ENCODE measurements at regions not wholly inside any gene's neighbourhood (a gene's known extent, or its start where the extent isn't known, plus 50 kb on each side); places are given as distances from the start of the nearest gene placed in this dataset.

- Mint-ChIP-seq H3K9me3 (no peaks in the 10 kb centered on the region), H3K27me3 (ENCODE audit: low read depth) (no peaks in the 10 kb centered on the region), H3K36me3 (ENCODE audit: low read depth) (no peaks in the 10 kb centered on the region), H3K4me1 (ENCODE audit: low read depth) (no peaks in the 10 kb centered on the region), H3K4me3 (no peak overlapping the region), H3K27ac (no peak overlapping the region)
- DNase-seq = no peak
- intact Hi-C loops (cut with micrococcal nuclease) = no loop called here
- CTCF ChIA-PET = no interaction called here
Observed at GRCh38 chr13:40082639-40083038, 427.2 kb downstream of the COG6 start.

DNA sequence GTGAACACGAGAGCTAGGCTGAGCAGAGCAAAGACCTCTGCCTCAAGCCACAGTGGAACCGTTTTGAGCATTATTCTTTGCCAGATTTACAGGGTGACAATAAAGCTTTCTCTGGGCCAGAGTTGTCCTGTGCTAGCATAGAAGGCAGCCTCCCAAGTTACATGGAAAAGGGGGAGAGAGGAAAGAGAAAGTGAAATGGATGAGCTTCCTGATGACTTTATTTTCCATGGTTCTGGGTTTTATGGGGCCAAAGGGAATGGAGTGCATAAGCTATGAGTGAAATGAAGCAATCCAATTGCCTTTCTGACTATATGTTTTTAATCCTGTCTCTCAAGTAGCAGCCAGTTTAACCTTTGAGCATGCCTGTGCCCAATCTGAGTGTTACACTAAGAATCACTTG lies 428.4 kb downstream of the COG6 start:
- Mint-ChIP-seq H3K27ac (no peak overlapping the region), H3K4me1 (ENCODE audit: low read depth) (no peaks in the 10 kb centered on the region), H3K9me3 (no peaks in the 10 kb centered on the region), H3K36me3 (ENCODE audit: low read depth) (no peaks in the 10 kb centered on the region), H3K27me3 (ENCODE audit: low read depth) (no peaks in the 10 kb centered on the region), H3K4me3 (no peak overlapping the region)
- no peak for DNase-seq
- intact Hi-C loops (cut with micrococcal nuclease) = no loop called here
- CTCF ChIA-PET = interaction anchor here (0.7 to 1.1 kb wide), 2 partner anchors 15 to 592 kb away, joined by 3 read pairs; no protein-coding TSS in a partner anchor

- no peak overlapping the region for H3K27ac Mint-ChIP-seq
- H3K4me1 Mint-ChIP-seq (ENCODE audit: low read depth) = no peaks in the 10 kb centered on the region
- H3K27me3 Mint-ChIP-seq (ENCODE audit: low read depth) = no peaks in the 10 kb centered on the region
- CTCF ChIA-PET = no interaction called here
- no peak for DNase-seq
- no peak overlapping the region for H3K4me3 Mint-ChIP-seq
- H3K9me3 Mint-ChIP-seq = no peaks in the 10 kb centered on the region
- no peaks in the 10 kb centered on the region for H3K36me3 Mint-ChIP-seq (ENCODE audit: low read depth)
- intact Hi-C loops (cut with micrococcal nuclease) = no loop called here
Observed at GRCh38 chr13:40084934-40085333, 429.5 kb downstream of the COG6 start.

DNA sequence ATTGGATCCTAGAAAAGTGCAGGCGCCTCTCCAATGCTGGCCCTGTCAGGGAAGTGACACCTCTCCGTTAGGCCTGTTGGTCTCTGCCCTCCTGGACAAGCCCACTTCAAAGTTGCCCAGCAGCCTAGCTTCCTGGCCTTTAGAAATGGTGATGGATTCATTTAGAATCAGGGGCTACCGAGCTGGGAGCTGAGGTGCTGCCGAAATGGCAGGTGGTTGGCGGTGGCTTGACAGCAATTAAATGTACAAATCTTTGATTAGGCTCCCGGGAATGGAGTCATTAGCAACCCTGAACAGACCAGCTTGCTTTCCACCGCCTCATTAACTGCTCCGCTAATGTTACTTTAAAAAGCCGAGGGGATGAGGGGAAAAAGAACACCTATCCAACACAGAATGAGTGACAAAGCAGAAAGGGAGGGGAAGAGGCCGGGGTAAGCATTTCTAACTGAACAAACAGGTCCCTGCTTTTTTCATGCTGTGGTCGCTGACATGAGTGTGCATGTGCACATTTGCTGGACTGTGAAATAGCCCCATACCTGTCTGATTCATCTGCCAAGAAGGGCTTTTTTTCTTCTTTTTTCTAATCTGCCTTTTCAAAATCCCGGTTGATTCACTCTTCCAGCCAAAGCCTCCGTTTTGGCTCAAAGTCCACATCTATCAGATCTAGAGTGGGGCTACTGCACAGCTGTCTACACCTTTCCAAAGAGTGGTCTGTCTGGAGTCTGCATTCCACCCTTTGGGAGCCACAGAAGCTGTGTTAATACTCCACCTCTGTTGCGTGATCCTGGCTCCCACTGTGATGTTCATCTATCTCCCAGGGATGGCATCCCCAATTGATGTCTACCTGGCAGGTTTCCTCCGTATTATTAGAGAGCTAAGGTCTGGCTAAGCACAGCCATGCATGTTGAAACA lies 431.9 kb downstream of the COG6 start:
- no peaks in the 10 kb centered on the region for H3K9me3 Mint-ChIP-seq
- no peak overlapping the region for H3K27ac Mint-ChIP-seq
- H3K27me3 Mint-ChIP-seq (ENCODE audit: low read depth) = no peaks in the 10 kb centered on the region
- intact Hi-C loops (cut with micrococcal nuclease) = no loop called here
- no peak for DNase-seq
- no peak overlapping the region for H3K4me3 Mint-ChIP-seq
- no peaks in the 10 kb centered on the region for H3K36me3 Mint-ChIP-seq (ENCODE audit: low read depth)
- CTCF ChIA-PET = interaction anchor here (1.0 to 2.7 kb wide), 3 partner anchors 9 to 469 kb away, joined by 3 to 10 read pairs (median 3); no protein-coding TSS in a partner anchor
- no peaks in the 10 kb centered on the region for H3K4me1 Mint-ChIP-seq (ENCODE audit: low read depth)

DNA sequence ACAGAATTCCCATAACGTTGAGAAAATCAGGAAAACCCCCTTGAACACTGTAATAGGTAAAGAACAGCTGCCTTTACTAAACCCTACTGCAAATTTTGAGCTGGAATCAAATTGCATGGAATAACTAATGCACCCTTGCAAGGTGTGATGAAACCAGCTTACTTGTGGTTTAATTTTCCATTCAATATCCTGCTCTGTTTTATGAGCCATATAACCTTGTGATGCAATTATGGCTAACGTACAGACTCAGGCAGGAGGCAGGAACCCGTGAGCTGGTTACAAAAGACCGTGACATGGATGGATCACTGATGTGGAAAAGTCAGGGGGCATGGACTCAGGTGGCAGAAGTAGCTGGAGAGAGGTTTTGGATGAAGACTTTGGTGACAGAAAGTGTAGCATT lies 438.6 kb downstream of the COG6 start:
- H3K27ac Mint-ChIP-seq = no peak overlapping the region
- peaks cover 5% of the 10 kb centered on the region for H3K9me3 Mint-ChIP-seq
- intact Hi-C loops (cut with micrococcal nuclease) = no loop called here
- DNase-seq = no peak
- H3K4me3 Mint-ChIP-seq = no peak overlapping the region
- CTCF ChIA-PET = interaction anchor here (0.6 to 3.4 kb wide), 4 partner anchors 25 to 814 kb away, joined by 3 to 17 read pairs (median 3); no protein-coding TSS in a partner anchor
- H3K36me3 Mint-ChIP-seq (ENCODE audit: low read depth) = peaks cover 6% of the 10 kb centered on the region
- H3K27me3 Mint-ChIP-seq (ENCODE audit: low read depth) = no peaks in the 10 kb centered on the region
- peaks cover 24% of the 10 kb centered on the region for H3K4me1 Mint-ChIP-seq (ENCODE audit: low read depth)

DNA sequence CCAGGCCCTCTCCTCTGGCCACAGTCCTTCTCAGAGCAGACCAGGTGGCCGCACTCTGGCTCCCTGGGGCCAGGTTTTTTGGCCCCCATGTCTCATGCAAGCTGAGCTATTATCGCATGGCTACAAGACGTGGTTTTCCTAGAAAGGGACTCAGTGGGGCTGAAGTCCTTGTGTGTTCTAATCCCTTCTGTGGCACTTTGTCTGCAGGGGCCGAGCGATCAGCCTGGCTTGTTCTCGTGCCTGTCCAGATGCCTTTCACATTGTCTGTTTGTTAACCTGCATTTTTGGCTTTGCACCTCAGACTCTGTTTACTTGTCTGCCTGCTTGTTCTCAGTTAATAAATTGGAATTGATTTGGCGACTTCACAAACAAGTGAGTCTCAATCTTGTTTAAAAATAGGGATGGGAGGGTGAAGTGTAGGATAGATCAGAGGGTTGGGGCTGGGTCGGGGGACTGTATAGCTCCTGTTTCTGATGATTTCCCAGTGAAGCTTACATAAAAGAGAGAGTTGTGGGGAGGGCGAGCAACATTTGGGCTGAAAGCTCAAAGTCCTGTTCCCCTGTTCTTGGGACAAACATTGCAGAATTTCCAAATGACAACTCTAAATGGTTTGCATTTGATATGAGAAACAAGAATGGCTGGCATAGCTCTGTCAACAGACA lies 440.4 kb downstream of the COG6 start:
- H3K4me3 Mint-ChIP-seq = no peak overlapping the region
- peak overlapping the region; percentile 20 for H3K27ac Mint-ChIP-seq
- H3K4me1 Mint-ChIP-seq (ENCODE audit: low read depth) = peaks cover 24% of the 10 kb centered on the region
- intact Hi-C loops (cut with micrococcal nuclease) = loop anchor here (1.0 kb wide), 2 partner anchors 52 to 124 kb away; no protein-coding TSS in a partner anchor
- peaks cover 12% of the 10 kb centered on the region for H3K9me3 Mint-ChIP-seq
- CTCF ChIA-PET = interaction anchor here (1.0 to 3.4 kb wide), 3 partner anchors 8 to 26 kb away, joined by 3 to 17 read pairs (median 10); no protein-coding TSS in a partner anchor
- H3K27me3 Mint-ChIP-seq (ENCODE audit: low read depth) = no peaks in the 10 kb centered on the region
- DNase-seq = no peak
- H3K36me3 Mint-ChIP-seq (ENCODE audit: low read depth) = peaks cover 6% of the 10 kb centered on the region

GRCh38 chr13:40096357-40096901 lies 441.0 kb downstream of the COG6 start:
- peaks cover 6% of the 10 kb centered on the region for H3K36me3 Mint-ChIP-seq (ENCODE audit: low read depth)
- intact Hi-C loops (cut with micrococcal nuclease) = loop anchor here (1.0 kb wide), 2 partner anchors 52 to 124 kb away; no protein-coding TSS in a partner anchor
- no peak overlapping the region for H3K4me3 Mint-ChIP-seq
- peaks cover 30% of the 10 kb centered on the region for H3K4me1 Mint-ChIP-seq (ENCODE audit: low read depth)
- peaks cover 12% of the 10 kb centered on the region for H3K9me3 Mint-ChIP-seq
- peak; percentile 75 for DNase-seq
- H3K27me3 Mint-ChIP-seq (ENCODE audit: low read depth) = no peaks in the 10 kb centered on the region
- CTCF ChIA-PET = interaction anchor here (1.0 to 3.4 kb wide), 3 partner anchors 9 to 27 kb away, joined by 3 to 17 read pairs (median 10); no protein-coding TSS in a partner anchor
- H3K27ac Mint-ChIP-seq = peak overlapping the region; percentile 20

- H3K27ac Mint-ChIP-seq = no peak overlapping the region
Observed at GRCh38 chr13:40098246-40098645, 442.8 kb downstream of the COG6 start.

GRCh38 chr13:40101708-40102359 lies 446.4 kb downstream of the COG6 start:
- peak overlapping the region; percentile 97 for H3K27ac Mint-ChIP-seq
- peaks cover 6% of the 10 kb centered on the region for H3K36me3 Mint-ChIP-seq (ENCODE audit: low read depth)
- peak; percentile 72 for DNase-seq
- peak overlapping the region; percentile 66 for H3K4me3 Mint-ChIP-seq
- H3K27me3 Mint-ChIP-seq (ENCODE audit: low read depth) = no peaks in the 10 kb centered on the region
- peaks cover 12% of the 10 kb centered on the region for H3K9me3 Mint-ChIP-seq
- CTCF ChIA-PET = interaction anchor here (0.7 to 1.6 kb wide), 5 partner anchors 12 to 188 kb away, joined by 3 to 9 read pairs (median 3); no protein-coding TSS in a partner anchor
- H3K4me1 Mint-ChIP-seq (ENCODE audit: low read depth) = peaks cover 42% of the 10 kb centered on the region
- intact Hi-C loops (cut with micrococcal nuclease) = loop anchor here (1.0 to 10.0 kb wide), 20 partner anchors 7 to 883 kb away; no protein-coding TSS in a partner anchor

More at GRCh38 chr13:40098246-40098645, 442.8 kb downstream of the COG6 start:
- CTCF ChIA-PET = interaction anchor here (1.0 kb wide), 1 partner anchor 11 kb away, joined by 3 read pairs; no protein-coding TSS in a partner anchor
- Mint-ChIP-seq H3K9me3 (peaks cover 12% of the 10 kb centered on the region), H3K36me3 (ENCODE audit: low read depth) (peaks cover 6% of the 10 kb centered on the region), H3K4me1 (ENCODE audit: low read depth) (peaks cover 48% of the 10 kb centered on the region), H3K4me3 (no peak overlapping the region), H3K27me3 (ENCODE audit: low read depth) (no peaks in the 10 kb centered on the region)
- DNase-seq = no peak
- intact Hi-C loops (cut with micrococcal nuclease) = no loop called here

DNA sequence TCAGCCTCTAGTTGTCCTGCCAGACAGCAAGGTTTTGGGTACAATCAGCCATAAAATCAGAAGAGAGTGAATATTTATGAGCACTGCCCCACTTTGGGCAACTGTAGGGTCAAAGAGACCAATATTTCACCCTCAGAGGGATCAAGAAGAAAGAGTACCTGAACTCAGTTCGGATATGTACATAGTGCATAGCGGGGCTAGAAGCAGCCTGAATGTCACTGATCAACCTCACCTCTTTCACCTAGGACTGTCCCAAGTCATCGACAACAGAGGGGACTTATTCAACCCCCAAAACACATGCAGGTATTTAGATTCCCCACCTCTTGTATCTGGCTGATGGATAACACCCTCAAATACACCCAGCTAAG lies 446.9 kb downstream of the COG6 start:
- CTCF ChIA-PET = interaction anchor here (0.5 to 1.6 kb wide), 6 partner anchors 11 to 267 kb away, joined by 3 to 9 read pairs (median 3); no protein-coding TSS in a partner anchor
- intact Hi-C loops (cut with micrococcal nuclease) = loop anchor here (1.0 to 10.0 kb wide), 19 partner anchors 14 to 882 kb away; no protein-coding TSS in a partner anchor

DNA sequence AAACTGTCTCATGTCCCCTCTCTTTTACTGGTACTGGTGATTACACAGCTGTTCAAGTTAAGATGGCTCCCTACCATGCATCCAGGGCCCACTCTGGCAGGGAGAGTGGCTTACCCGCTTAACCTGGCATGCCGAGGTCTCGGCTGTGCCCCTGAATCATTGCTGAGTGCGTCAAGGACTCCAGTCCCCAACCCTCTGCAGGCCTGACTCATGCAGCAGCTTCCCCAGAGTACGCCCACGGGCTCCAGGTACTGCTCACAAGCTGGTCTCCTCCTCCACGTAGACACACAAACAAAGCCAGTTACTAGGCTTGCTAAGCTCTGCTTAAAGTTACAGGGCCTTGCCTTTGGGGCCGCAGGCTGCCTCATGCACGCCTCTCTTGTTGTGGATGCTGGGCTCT lies 447.4 kb downstream of the COG6 start:
- intact Hi-C loops (cut with micrococcal nuclease) = loop anchor here (1.0 to 10.0 kb wide), 19 partner anchors 13 to 882 kb away; no protein-coding TSS in a partner anchor
- Mint-ChIP-seq H3K36me3 (ENCODE audit: low read depth) (peaks cover 6% of the 10 kb centered on the region), H3K9me3 (peaks cover 12% of the 10 kb centered on the region), H3K27ac (peak overlapping the region; percentile 97), H3K4me1 (ENCODE audit: low read depth) (peaks cover 37% of the 10 kb centered on the region), H3K27me3 (ENCODE audit: low read depth) (no peaks in the 10 kb centered on the region), H3K4me3 (peak overlapping the region; percentile 66)
- DNase-seq = peak; percentile 97
- CTCF ChIA-PET = interaction anchor here (0.5 to 1.0 kb wide), 3 partner anchors 45 to 266 kb away, joined by 3 read pairs; no protein-coding TSS in a partner anchor

More for the DNA sequence above, 446.9 kb downstream of the COG6 start:
- H3K36me3 Mint-ChIP-seq (ENCODE audit: low read depth) = peaks cover 6% of the 10 kb centered on the region
- H3K9me3 Mint-ChIP-seq = peaks cover 12% of the 10 kb centered on the region
- H3K27ac Mint-ChIP-seq = peak overlapping the region; percentile 97
- H3K27me3 Mint-ChIP-seq (ENCODE audit: low read depth) = no peaks in the 10 kb centered on the region
- H3K4me1 Mint-ChIP-seq (ENCODE audit: low read depth) = peaks cover 42% of the 10 kb centered on the region
- DNase-seq = no peak
- H3K4me3 Mint-ChIP-seq = peak overlapping the region; percentile 66
